ENCODE measurements at regions not wholly inside any gene's neighbourhood (a gene's known extent, or its start where the extent isn't known, plus 50 kb on each side); places are given as distances from the start of the nearest gene placed in this dataset.
A peak's percentile ranks its signal among the peaks of the same experiment; 100 is the strongest.
"Not testable (repeated sequence)": the region's sequence is repeated elsewhere in the genome, so short reads cannot be mapped to it uniquely, and the experiment has no call there.

- not testable (repeated sequence) for H3K4me3 ChIP-seq (ENCODE audit: low read depth, low read length); DNase-seq (ENCODE audit: low read depth)
These were observed 84.7 kb downstream of the METTL2B start for GRCh38 chr7:128561116-128561722.

GRCh38 chr7:128562795-128563194 lies 86.2 kb downstream of the METTL2B start:
- not testable (repeated sequence) for H3K4me3 ChIP-seq (ENCODE audit: low read depth, low read length)

GRCh38 chr7:128564123-128564700 lies 87.7 kb downstream of the METTL2B start:
- not testable (repeated sequence) for DNase-seq (ENCODE audit: low read depth); H3K4me3 ChIP-seq (ENCODE audit: low read depth, low read length)

More at GRCh38 chr7:128562795-128563194, 86.2 kb downstream of the METTL2B start:
- DNase-seq (ENCODE audit: low read depth), result not testable (repeated sequence)

GRCh38 chr7:128564932-128565864 lies 88.7 kb downstream of the METTL2B start:
- H3K4me3 ChIP-seq (ENCODE audit: low read depth, low read length), result not testable (repeated sequence)
- peak; percentile 58 for DNase-seq (ENCODE audit: low read depth)

GRCh38 chr7:128575277-128575676 lies 96.8 kb upstream of the GARIN1A start:
- H3K4me3 ChIP-seq (ENCODE audit: low read depth, low read length); DNase-seq (ENCODE audit: low read depth): not testable (repeated sequence)

GRCh38 chr7:128576953-128577352 lies 95.1 kb upstream of the GARIN1A start:
- DNase-seq (ENCODE audit: low read depth); H3K4me3 ChIP-seq (ENCODE audit: low read depth, low read length): not testable (repeated sequence)

- not testable (repeated sequence) for H3K4me3 ChIP-seq (ENCODE audit: low read depth, low read length); DNase-seq (ENCODE audit: low read depth)
These were observed 92.2 kb upstream of the GARIN1A start for GRCh38 chr7:128579843-128580242.

GRCh38 chr7:128581100-128581499 lies 91.0 kb upstream of the GARIN1A start:
- H3K4me3 ChIP-seq (ENCODE audit: low read depth, low read length); DNase-seq (ENCODE audit: low read depth): not testable (repeated sequence)

- not testable (repeated sequence) for H3K4me3 ChIP-seq (ENCODE audit: low read depth, low read length); DNase-seq (ENCODE audit: low read depth)
These were observed 90.1 kb upstream of the GARIN1A start for GRCh38 chr7:128581825-128582561.

- not testable (repeated sequence) for H3K4me3 ChIP-seq (ENCODE audit: low read depth, low read length); DNase-seq (ENCODE audit: low read depth)
These were observed 85.4 kb upstream of the GARIN1A start for GRCh38 chr7:128586715-128587114.

GRCh38 chr7:128591705-128592104 lies 80.4 kb upstream of the GARIN1A start:
- H3K4me3 ChIP-seq (ENCODE audit: low read depth, low read length), result no peak overlapping the region
- DNase-seq (ENCODE audit: low read depth), result no peak
- no peak for TF ChIP-seq CTCF (IDR thresholded peaks at IDR 0.05; ENCODE audit: control insufficient read depth, extremely low read depth, insufficient read depth)

- not testable (repeated sequence) for DNase-seq (ENCODE audit: low read depth); H3K4me3 ChIP-seq (ENCODE audit: low read depth, low read length)
These were observed 79.9 kb upstream of the GARIN1A start for GRCh38 chr7:128592209-128592608.

- DNase-seq (ENCODE audit: low read depth); H3K4me3 ChIP-seq (ENCODE audit: low read depth, low read length): not testable (repeated sequence)
These were observed 78.0 kb upstream of the GARIN1A start for GRCh38 chr7:128594061-128594460.

- not testable (repeated sequence) for H3K4me3 ChIP-seq (ENCODE audit: low read depth, low read length); DNase-seq (ENCODE audit: low read depth)
These were observed 75.6 kb upstream of the GARIN1A start for GRCh38 chr7:128596336-128597128.

GRCh38 chr7:128598946-128599345 lies 73.1 kb upstream of the GARIN1A start:
- DNase-seq (ENCODE audit: low read depth); H3K4me3 ChIP-seq (ENCODE audit: low read depth, low read length): not testable (repeated sequence)
